OCI-LY3 (cell line): ENCODE measurements at regions not wholly inside any gene's neighbourhood (a gene's known extent, or its start where the extent isn't known, plus 50 kb on each side); places are given as distances from the start of the nearest gene placed in this dataset.

Experiments
- EZH2phosphoT487 ChIP-seq: fragments of 200-600 bp; shearing (Covaris generic); IDR thresholded peaks from 2 replicates; pipeline ENCODE4 v1.6.1; 2018; ENCODE audit warnings: antibody characterized with exemption, mixed run types, low read depth
- TF ChIP-seq, protein P1 (sequence below): fragments of 200-600, 300-600 bp; sonication (generic); IDR thresholded peaks from 2 replicates; pipeline ENCODE4 v1.5.1; 2014; ENCODE audit warnings: antibody characterized with exemption, low read length, low read depth

DNA sequence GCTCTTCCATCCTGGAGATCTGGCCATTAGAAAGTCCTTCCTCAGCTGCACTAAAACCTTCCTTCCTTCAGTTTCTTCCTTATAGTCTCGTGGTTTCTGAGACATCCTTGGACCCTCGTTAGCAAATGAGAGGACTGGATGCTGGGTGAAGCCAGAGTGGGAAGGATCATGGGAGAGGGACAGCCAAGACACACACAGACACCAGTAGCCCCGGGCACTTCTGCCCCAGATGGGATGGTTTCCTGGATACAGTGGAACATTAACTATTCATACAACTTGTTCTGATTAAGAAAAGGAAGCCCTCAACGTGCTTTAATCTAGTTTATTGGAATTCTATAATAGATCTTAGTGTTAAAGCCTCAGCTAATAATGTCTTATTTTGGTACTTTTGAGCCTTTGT, 125.5 kb downstream of the SEC61B start:
- TF ChIP-seq, protein P1, sequence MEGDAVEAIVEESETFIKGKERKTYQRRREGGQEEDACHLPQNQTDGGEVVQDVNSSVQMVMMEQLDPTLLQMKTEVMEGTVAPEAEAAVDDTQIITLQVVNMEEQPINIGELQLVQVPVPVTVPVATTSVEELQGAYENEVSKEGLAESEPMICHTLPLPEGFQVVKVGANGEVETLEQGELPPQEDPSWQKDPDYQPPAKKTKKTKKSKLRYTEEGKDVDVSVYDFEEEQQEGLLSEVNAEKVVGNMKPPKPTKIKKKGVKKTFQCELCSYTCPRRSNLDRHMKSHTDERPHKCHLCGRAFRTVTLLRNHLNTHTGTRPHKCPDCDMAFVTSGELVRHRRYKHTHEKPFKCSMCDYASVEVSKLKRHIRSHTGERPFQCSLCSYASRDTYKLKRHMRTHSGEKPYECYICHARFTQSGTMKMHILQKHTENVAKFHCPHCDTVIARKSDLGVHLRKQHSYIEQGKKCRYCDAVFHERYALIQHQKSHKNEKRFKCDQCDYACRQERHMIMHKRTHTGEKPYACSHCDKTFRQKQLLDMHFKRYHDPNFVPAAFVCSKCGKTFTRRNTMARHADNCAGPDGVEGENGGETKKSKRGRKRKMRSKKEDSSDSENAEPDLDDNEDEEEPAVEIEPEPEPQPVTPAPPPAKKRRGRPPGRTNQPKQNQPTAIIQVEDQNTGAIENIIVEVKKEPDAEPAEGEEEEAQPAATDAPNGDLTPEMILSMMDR = no peak
- TF ChIP-seq EZH2phosphoT487 = no peak
